ENCODE measurements at regions not wholly inside any gene's neighbourhood (a gene's known extent, or its start where the extent isn't known, plus 50 kb on each side); places are given as distances from the start of the nearest gene placed in this dataset.

DNA sequence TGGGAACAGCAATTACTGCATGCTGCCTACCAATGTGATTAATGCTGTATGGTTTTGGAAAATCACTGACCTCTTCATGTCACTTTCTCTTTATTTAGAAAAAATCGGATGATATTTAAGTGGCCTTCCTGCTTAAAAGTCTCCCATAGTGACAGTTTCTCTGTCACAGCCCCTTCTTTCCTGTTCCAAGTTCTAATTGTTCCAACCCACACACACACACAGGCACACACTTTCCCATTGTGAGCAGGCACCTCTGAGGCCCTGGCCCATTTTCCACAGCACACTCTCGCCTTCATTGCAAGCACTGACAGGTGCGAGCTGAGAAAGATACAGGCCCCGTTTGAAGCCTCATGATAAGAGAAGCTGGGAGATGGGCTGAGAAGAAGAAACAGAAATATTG is 505.9 kb downstream of the HS3ST4 start:
- no peak for DNase-seq
- intact Hi-C loops (cut with micrococcal nuclease; ENCODE audit: unreplicated experiment), result no loop called here
- Mint-ChIP-seq H3K4me1 (ENCODE audit: low read depth, unreplicated experiment) (no peaks in the 10 kb centered on the region), H3K9me3 (ENCODE audit: low read depth, unreplicated experiment) (peaks cover 26% of the 10 kb centered on the region), H3K27me3 (ENCODE audit: unreplicated experiment) (no peaks in the 10 kb centered on the region), H3K27ac (ENCODE audit: unreplicated experiment) (no peak overlapping the region), H3K36me3 (ENCODE audit: insufficient read depth, unreplicated experiment) (no peaks in the 10 kb centered on the region), H3K4me3 (ENCODE audit: low read depth, unreplicated experiment) (no peak overlapping the region)
- CTCF ChIA-PET, result no interaction called here
- BruUV-seq (replicated peaks), result no TSS peak
- TF ChIP-seq, protein P1, sequence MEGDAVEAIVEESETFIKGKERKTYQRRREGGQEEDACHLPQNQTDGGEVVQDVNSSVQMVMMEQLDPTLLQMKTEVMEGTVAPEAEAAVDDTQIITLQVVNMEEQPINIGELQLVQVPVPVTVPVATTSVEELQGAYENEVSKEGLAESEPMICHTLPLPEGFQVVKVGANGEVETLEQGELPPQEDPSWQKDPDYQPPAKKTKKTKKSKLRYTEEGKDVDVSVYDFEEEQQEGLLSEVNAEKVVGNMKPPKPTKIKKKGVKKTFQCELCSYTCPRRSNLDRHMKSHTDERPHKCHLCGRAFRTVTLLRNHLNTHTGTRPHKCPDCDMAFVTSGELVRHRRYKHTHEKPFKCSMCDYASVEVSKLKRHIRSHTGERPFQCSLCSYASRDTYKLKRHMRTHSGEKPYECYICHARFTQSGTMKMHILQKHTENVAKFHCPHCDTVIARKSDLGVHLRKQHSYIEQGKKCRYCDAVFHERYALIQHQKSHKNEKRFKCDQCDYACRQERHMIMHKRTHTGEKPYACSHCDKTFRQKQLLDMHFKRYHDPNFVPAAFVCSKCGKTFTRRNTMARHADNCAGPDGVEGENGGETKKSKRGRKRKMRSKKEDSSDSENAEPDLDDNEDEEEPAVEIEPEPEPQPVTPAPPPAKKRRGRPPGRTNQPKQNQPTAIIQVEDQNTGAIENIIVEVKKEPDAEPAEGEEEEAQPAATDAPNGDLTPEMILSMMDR (IDR thresholded peaks at IDR 0.05; ENCODE audit: unreplicated experiment), result no peak

DNA sequence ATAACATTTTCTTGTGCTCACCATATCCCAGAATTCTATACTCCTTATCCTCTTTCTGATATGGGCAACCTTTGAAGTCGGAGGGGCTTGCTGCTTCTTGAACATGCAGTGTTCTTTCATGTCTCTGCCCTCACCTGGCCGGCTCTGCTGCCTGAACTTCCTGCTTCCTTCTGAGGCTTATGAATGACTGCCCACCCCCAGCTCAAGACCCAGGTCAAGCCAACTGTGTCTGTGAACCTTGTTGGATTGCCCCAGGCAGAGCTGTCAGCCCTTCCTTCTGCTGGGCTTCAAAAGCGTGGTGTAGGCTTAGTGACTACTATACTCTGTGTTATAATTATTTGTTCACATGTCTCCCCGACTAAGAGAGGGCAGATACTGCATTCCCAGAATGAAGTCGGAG is 506.5 kb downstream of the HS3ST4 start:
- intact Hi-C loops (cut with micrococcal nuclease; ENCODE audit: unreplicated experiment), result no loop called here
- no peak overlapping the region for H3K4me3 Mint-ChIP-seq (ENCODE audit: low read depth, unreplicated experiment)
- no peak for DNase-seq
- TF ChIP-seq, protein P1 (IDR thresholded peaks at IDR 0.05; ENCODE audit: unreplicated experiment), result no peak
- CTCF ChIA-PET, result no interaction called here
- H3K4me1 Mint-ChIP-seq (ENCODE audit: low read depth, unreplicated experiment), result no peaks in the 10 kb centered on the region
- H3K9me3 Mint-ChIP-seq (ENCODE audit: low read depth, unreplicated experiment), result peaks cover 27% of the 10 kb centered on the region
- no TSS peak for BruUV-seq (replicated peaks)
- H3K27ac Mint-ChIP-seq (ENCODE audit: unreplicated experiment), result no peak overlapping the region
- no peaks in the 10 kb centered on the region for H3K27me3 Mint-ChIP-seq (ENCODE audit: unreplicated experiment)
- no peaks in the 10 kb centered on the region for H3K36me3 Mint-ChIP-seq (ENCODE audit: insufficient read depth, unreplicated experiment)

DNA sequence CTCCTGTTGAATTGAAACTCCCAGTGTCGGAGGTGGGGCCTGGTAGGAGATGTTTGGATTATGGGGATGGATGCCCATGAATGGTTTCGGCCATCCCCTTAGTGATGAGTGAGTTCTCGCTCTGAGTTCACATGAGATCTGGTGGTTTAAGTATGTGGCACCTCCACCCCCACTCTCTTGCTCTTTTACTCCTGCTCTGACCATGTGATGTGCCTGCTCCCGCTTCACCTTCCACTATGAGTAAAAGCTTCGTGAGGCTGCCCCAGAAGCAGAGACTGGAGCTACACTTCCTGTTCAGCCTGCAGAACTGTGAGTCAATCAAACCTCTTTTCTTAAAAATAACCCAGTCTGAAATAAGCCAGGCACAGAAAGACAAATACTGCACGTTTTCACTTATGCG is 512.4 kb downstream of the HS3ST4 start:
- peaks cover 25% of the 10 kb centered on the region for H3K9me3 Mint-ChIP-seq (ENCODE audit: low read depth, unreplicated experiment)
- H3K4me1 Mint-ChIP-seq (ENCODE audit: low read depth, unreplicated experiment), result no peaks in the 10 kb centered on the region
- TF ChIP-seq, protein P1 (IDR thresholded peaks at IDR 0.05; ENCODE audit: unreplicated experiment), result no peak
- H3K4me3 Mint-ChIP-seq (ENCODE audit: low read depth, unreplicated experiment), result no peak overlapping the region
- H3K36me3 Mint-ChIP-seq (ENCODE audit: insufficient read depth, unreplicated experiment), result no peaks in the 10 kb centered on the region
- CTCF ChIA-PET, result no interaction called here
- H3K27ac Mint-ChIP-seq (ENCODE audit: unreplicated experiment), result no peak overlapping the region
- intact Hi-C loops (cut with micrococcal nuclease; ENCODE audit: unreplicated experiment), result no loop called here
- no TSS peak for BruUV-seq (replicated peaks)
- no peaks in the 10 kb centered on the region for H3K27me3 Mint-ChIP-seq (ENCODE audit: unreplicated experiment)
- no peak for DNase-seq

DNA sequence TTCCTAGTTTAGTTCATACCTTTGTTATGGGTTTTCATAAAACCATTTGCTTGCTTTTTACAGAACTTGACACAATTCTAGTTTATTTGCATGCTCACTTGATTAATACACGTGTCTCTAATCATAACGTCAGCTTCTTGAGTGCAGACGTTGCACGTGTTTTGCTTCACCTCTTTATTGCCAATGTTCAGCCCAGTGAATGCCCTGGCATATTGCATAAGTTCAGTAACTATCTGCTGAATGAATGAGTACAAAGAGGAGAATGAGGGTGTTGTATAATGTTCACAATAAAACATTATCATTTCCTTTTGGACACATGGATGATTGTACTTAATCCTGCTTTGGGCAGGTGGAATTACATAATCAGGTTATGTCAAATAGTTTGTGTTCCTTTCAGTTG is 519.8 kb downstream of the HS3ST4 start:
- Mint-ChIP-seq H3K4me3 (ENCODE audit: low read depth, unreplicated experiment) (no peak overlapping the region), H3K27me3 (ENCODE audit: unreplicated experiment) (no peaks in the 10 kb centered on the region), H3K27ac (ENCODE audit: unreplicated experiment) (no peak overlapping the region), H3K9me3 (ENCODE audit: low read depth, unreplicated experiment) (peaks cover 21% of the 10 kb centered on the region), H3K4me1 (ENCODE audit: low read depth, unreplicated experiment) (no peaks in the 10 kb centered on the region), H3K36me3 (ENCODE audit: insufficient read depth, unreplicated experiment) (no peaks in the 10 kb centered on the region)
- CTCF ChIA-PET, result no interaction called here
- intact Hi-C loops (cut with micrococcal nuclease; ENCODE audit: unreplicated experiment), result no loop called here
- TF ChIP-seq, protein P1 (IDR thresholded peaks at IDR 0.05; ENCODE audit: unreplicated experiment), result no peak
- DNase-seq, result no peak
- BruUV-seq (replicated peaks), result no TSS peak

DNA sequence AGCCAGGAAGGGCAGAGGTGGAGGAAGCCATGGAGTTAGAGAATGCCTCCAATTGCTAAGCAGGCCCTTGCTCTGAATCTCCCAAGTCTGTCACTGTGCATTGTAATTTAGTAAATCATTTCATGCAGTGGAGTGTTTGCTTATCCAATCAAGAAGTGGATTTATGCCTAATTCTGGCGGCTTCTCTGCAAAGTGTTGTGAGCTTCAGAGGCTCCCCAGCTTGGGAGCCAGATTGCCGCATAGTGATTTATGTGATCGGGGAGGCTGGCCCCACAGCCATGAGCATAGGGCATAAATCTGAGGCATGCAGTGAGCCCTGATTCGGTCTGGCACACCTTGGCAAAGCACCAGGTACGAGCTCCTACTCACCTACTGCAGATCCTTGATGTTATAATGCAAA is 520.8 kb downstream of the HS3ST4 start:
- H3K4me1 Mint-ChIP-seq (ENCODE audit: low read depth, unreplicated experiment), result no peaks in the 10 kb centered on the region
- no peak overlapping the region for H3K4me3 Mint-ChIP-seq (ENCODE audit: low read depth, unreplicated experiment)
- CTCF ChIA-PET, result interaction anchor here (0.6 kb wide), 1 partner anchor 521 kb away, joined by 3 read pairs; no protein-coding TSS in a partner anchor
- no peaks in the 10 kb centered on the region for H3K36me3 Mint-ChIP-seq (ENCODE audit: insufficient read depth, unreplicated experiment)
- no peaks in the 10 kb centered on the region for H3K27me3 Mint-ChIP-seq (ENCODE audit: unreplicated experiment)
- H3K9me3 Mint-ChIP-seq (ENCODE audit: low read depth, unreplicated experiment), result peaks cover 16% of the 10 kb centered on the region
- H3K27ac Mint-ChIP-seq (ENCODE audit: unreplicated experiment), result no peak overlapping the region
- no peak for DNase-seq
- BruUV-seq (replicated peaks), result no TSS peak
- TF ChIP-seq, protein P1 (IDR thresholded peaks at IDR 0.05; ENCODE audit: unreplicated experiment), result no peak
- intact Hi-C loops (cut with micrococcal nuclease; ENCODE audit: unreplicated experiment), result no loop called here

All from Calu3 (cell line).